ENCODE measurements at regions not wholly inside any gene's neighbourhood (a gene's known extent, or its start where the extent isn't known, plus 50 kb on each side); places are given as distances from the start of the nearest gene placed in this dataset.

GRCh38 chr13:44153496-44153895 lies 220.1 kb upstream of the SERP2 start:
- DNase-seq (ENCODE audit: low spot score), result no peak

GRCh38 chr13:44155422-44156293 lies 218.0 kb upstream of the SERP2 start:
- DNase-seq (ENCODE audit: low spot score), result no peak

DNA sequence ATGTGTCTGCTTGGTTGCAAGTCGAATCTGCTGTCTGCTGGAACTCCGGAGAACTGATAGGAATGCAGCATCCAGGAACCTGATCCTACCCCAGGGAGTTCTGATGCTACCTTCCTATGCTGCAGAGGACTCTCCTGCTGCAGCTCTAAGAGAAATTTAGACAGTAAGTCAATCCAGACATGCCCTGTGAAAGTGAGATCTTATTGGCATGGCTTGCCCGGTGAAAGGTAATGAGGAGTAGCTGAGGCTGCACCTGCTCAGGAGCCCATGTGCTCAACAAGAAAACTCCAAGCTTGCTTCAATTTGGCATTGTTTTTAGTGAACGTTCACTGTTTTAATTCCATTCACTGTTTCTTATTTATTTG lies 217.3 kb upstream of the SERP2 start:
- DNase-seq (ENCODE audit: low spot score), result no peak

- DNase-seq (ENCODE audit: low spot score), result no peak
These were observed 216.0 kb upstream of the SERP2 start for GRCh38 chr13:44157606-44158005.

- DNase-seq (ENCODE audit: low spot score), result no peak
These were observed 215.5 kb upstream of the SERP2 start for GRCh38 chr13:44158098-44158521.

DNA sequence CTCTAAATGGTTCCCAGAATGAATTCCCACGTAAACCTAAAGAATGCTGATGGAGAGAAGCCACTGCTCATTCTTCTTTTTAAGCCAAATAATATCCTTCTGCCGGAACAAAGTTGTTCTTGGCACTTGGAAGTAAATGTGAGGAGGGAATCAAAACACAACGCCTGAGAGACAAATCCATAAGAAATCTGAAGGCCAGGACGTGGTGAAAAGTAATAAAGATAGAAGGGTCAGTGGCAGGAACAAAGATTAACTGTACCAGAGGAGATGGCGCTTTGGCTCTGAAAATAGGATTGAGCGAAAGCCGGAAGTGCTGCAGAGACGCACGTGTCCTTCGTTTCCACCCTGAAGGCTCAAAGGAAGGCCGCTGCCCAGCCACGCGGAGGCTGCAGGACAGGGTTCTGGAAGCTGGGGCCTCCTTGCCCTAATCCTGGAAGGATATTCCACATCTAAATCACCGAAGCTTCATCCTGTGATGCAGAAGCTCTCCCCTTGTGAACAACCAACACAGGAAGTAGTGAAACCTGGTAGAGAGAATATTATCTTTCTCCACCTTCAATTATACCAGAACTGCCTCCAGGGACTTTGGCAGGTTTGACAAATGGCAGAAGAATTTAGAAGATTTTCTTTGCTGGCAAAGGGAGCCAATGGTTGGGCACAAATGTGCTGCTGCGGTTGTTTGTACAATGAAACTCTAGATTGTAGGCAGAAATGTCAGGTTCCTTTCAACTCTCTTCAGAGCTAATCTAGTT lies 214.6 kb upstream of the SERP2 start:
- DNase-seq (ENCODE audit: low spot score), result no peak

DNA sequence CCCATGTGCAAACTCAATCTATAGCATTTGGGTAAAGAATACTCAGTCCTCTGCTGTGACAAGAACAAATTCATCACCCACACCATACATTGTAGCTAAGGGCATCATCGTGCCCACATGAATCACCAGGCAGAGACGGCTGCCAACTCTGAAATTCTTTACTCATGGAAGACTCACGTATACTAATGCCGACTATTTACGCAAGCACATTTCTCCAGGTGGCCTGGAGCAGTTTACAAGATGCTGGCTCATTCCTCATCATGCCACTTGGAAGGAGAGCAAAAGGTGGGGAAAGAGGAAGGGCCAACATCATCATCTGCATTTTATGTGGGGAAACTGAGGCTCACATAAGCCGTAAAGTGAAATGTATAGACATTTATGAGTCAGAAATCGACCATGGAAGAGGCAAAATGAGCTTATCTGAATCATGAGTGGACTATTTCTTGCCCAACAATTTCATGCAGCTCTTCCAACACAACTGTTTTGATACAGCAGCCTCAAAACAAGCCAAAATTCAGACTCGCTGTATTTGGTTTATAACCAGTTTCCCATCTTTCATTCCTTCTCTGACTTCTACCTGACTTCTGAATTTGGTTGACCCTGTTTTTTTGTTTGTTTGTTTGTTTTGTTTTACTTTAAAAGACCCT lies 213.9 kb upstream of the SERP2 start:
- no peak for DNase-seq (ENCODE audit: low spot score)

GRCh38 chr13:44160591-44161191 lies 212.9 kb upstream of the SERP2 start:
- no peak for DNase-seq (ENCODE audit: low spot score)

DNA sequence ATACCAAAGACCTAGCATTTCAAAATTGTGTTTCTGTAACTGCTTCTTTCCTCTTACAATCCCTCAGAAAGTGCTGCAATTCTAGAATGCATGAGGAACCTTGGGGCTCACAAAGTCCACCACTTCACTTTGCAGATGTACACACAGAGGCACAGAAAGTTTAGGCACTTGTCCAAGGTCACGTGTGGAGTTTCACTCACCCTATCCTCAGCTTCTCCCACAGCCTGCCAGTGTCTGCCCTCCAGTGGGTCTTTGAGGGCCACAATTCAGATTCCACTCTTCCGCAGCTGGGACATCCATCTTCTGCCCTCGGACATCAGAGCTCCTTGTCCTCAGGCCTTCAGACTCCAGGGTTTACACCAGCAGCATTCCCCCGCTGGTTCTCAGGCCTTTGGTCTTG lies 210.5 kb upstream of the SERP2 start:
- DNase-seq (ENCODE audit: low spot score), result no peak

DNA sequence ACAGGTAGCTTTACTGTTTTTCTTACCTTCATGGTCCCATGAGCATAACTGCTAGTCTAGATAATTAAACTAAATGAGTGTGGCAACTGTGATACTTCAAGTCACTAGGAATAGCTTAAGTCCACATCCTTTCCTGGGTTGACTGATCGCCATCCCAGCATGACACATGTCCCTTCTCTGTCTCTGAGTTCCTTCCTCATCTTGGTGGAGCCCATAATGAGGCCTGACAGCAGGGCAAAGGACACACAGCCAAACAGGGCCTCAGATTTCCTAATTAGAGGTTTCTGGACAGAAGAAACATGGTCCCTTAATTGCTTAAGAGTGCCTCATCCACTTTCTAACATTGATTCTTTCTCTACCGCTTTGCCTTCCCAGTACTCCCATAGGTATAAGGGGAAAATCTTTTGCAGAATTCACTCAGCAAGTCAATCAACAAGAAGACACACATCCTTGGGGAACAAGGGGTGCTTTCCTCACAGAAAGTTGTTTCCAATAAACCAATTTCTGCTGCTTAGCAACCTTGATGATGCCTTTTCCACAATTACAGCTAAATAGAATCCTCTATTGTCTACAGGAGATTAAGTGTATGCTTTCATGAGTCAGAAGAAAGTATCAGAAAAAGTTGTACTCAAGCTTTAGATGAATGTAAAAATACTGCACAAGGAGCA lies 208.3 kb upstream of the SERP2 start:
- no peak for DNase-seq (ENCODE audit: low spot score)

DNA sequence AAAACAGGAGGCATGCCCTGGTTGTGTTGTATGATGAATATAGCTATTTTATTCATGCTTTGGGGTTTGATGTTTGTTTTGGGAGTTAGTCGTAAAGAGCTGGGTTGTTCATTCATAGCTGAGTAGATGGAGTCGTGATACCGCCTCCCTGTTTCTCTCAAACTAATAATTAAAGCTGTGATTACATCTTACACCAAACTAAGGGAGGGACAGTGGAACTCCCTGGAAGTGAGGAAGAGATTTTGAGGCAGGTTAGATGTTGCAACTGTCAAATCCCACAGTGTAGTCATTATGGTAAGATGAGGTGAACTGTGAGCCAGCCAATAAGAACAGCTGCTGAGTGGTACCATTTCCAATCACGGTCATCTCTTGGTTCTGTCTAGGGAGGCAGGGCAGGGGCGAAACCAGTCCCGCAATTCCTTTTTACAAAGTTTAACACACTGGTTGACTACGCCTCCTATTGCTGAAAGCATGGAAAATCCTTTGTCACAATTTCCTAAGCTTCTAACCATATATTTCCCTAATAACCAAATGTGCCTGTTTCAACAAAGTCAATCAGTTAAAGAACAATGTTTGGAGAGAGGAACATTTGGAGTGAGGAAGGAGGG lies 207.6 kb upstream of the SERP2 start:
- no peak for DNase-seq (ENCODE audit: low spot score)

DNA sequence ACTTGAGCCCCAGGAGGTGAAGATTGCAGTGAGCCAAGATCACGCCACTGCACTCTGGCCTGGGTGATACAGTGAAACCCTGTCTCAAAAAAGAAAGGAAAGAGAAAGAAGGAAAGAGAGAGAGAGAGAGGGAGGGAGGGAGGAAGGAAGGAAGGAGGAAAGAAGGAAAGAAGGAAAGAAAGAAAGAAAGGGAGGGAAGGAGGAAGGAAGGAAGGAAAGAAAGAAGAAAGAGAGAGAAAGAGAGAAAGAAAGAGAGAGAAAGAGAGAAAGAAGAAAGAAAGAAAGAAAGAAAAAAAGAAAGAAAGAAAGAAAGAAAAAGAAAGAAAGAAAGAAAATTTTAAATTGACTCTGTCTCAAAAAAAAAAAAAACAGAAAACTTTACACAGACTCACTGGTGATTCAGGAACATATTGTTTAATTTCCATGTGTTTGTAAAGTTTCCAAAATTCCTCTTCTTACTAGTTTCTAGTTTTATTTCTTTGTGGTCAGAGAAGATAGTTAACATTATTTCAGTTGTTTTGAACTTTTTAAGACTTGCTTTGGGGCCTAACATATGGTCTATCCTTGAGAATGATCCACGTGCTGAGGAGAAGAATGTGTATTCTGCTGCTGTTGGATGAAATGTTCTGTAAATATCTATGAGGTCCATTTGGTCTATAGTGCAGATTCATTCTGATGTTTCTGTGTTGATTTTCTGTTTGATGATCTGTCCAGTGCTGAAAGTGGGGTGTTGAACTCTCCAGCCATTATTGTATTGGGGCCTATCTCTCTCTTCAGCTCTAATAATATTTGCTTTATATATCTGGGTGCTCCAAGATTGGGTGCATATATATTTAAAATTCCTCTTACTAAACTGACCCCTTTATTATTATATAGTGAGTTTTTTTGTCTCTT lies 204.4 kb upstream of the SERP2 start:
- DNase-seq (ENCODE audit: low spot score), result no peak

- DNase-seq (ENCODE audit: low spot score), result no peak
These were observed 202.9 kb upstream of the SERP2 start for GRCh38 chr13:44170731-44171130.

DNA sequence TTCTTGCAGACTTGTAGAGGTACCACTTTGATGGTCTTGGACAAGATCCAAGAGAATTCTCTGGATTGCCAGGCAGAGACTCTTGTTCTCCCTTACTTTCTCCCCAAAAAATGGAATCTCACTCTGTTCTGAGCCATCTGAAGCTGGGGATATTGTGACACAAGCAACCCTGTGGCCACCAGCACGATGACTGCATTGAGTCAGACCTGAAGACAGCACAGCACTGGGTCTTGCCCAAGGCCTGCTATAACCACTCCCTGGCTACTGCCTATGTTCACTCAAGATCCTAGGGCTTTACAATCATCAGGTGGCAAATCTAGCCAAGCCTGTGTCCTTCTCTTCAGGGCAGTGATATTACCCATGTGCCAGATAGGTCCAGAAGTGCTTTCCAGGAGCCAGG lies 202.5 kb upstream of the SERP2 start:
- DNase-seq (ENCODE audit: low spot score), result no peak

DNA sequence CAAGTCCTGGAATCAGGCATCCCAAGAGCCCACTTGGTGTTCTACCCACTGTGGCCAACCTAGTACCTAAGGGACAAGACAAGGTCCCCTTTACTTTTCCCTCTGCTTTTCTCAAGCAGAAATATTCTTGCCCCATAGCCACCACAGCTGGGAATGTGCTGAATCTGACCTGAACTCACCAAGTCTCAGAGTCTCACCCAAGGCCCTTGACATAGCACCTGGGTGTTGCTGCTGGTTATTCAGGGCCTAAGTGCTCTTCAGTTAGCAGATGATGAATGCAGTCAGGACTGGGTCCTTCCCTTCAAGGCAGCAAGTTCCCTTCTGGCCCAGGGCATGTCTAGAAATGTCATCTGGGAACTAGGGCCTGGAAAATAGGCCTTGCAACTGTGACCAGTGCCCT lies 201.8 kb upstream of the SERP2 start:
- DNase-seq (ENCODE audit: low spot score), result no peak

DNA sequence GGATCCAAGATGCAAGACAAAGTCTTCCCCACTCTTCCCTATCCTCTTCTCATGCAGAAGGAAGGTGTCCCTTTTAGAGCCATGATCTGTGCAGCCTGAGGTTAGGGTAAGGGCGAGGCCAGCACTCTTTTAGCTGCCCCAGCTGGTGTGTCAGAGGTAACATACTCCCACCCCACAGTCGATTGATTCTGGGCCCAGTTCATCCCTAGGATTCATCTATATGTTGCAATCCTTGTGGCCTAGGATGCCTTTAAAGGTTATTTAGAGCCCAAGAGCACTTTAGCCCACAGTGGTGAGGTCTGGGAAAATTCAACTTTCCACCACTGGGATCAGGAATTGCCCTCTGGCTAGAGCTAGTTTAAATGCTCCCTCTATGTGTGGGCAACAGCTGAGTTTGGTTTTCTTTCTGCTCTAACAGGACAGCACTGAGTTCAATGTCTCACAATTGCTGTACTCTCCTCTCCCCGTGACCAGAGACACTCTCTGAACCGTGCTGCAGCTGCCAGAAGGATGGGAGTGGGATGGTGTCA lies 201.3 kb upstream of the SERP2 start:
- DNase-seq (ENCODE audit: low spot score), result no peak

DNA sequence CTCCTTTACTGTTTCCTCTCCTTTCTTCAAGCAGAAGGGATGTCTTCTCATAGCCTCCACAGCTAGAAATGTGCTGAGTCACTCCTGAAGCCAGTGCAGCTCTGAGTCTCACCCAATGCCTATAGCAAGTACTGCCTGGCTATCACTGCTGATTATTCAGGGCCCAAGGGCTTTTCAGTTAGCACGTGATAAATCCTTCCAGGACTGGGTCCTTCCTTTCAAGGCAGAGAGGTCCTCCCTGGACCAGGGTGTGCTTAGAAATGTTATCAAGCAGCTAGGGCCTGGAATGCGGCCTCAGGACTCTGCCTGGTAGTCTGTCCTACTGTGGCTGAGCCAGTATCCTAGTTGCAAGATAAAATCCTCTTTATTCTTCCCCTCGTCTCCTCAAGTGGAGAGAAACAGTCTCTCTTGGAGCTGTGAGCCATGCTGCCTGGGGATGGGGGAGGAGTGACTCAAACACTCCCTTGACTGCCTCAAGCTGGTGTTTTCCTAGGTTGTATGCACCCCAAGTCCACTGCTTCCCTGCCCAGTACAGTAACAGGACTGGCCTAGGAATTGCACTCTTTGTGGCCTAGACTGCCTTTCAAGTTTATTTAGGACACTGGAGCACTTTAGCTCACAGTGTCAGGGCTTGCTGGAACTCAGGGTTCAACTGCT lies 198.7 kb upstream of the SERP2 start:
- peak; percentile 57 for DNase-seq (ENCODE audit: low spot score)

DNA sequence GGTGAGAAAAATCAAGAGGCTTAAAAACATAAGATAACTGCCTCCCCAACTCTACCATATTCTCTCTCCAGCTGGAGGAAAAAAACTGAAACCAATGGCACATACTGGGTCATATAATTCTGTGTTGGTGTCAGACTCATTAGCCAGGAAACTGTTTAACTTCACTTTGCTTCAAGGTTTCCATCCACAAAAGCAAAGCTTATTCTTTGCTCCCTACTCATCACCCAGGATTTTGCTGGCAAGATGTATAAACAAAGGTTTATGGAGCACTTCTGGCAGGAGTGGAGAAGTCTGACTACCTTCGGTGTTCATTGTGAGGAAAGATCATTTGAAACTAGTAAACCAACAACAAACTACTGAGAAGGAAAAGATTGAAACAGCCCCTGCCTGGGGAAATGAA lies 197.5 kb upstream of the SERP2 start:
- no peak for DNase-seq (ENCODE audit: low spot score)

- no peak for DNase-seq (ENCODE audit: low spot score)
These were observed 192.6 kb upstream of the SERP2 start for GRCh38 chr13:44180876-44181536.

All from hematopoietic multipotent progenitor cell treated with erythropoietin and hydrocortisone succinate and interleukin-3 and kit ligand, for 15 days (in vitro differentiated cells).